ENCODE measurements at regions not wholly inside any gene's neighbourhood (a gene's known extent, or its start where the extent isn't known, plus 50 kb on each side); places are given as distances from the start of the nearest gene placed in this dataset.

- Histone ChIP-seq H3K9me3 (ENCODE audit: control insufficient read depth in 1 of 2, insufficient read depth in 1 of 2, low read length in 2 of 2) (no peaks in the 10 kb centered on the region), H3K4me1 (ENCODE audit: insufficient read depth, low read length) (no peaks in the 10 kb centered on the region), H3K36me3 (ENCODE audit: insufficient read depth, low read length) (no peaks in the 10 kb centered on the region), H3K4me3 (ENCODE audit: low read length) (no peak overlapping the region), H3K27me3 (ENCODE audit: control insufficient read depth in 1 of 2, insufficient read depth in 2 of 2, low read length in 2 of 2) (peaks cover 19 to 36% of the 10 kb centered on the region in 2 experiments), H3K27ac (ENCODE audit: low read depth in 1 of 2, low read length in 2 of 2) (no peak overlapping the region)
- intact Hi-C loops (cut with DNase I, micrococcal nuclease): no loop called here
- DNase-seq: no peak
- CTCF ChIA-PET: no interaction called here
- H3K27me3 Mint-ChIP-seq: peaks cover 29% of the 10 kb centered on the region
- TF ChIP-seq CTCF (IDR thresholded peaks at IDR 0.05): no peak
- no peaks in the 10 kb centered on the region for H3K4me1 Mint-ChIP-seq (ENCODE audit: low read depth)
- no peak for ATAC-seq (ENCODE audit: poor library complexity)
- POLR2A ChIA-PET: no interaction called here
- no peaks in the 10 kb centered on the region for H3K9me3 Mint-ChIP-seq
- H3K27ac Mint-ChIP-seq: no peak overlapping the region
- no peaks in the 10 kb centered on the region for H3K36me3 Mint-ChIP-seq (ENCODE audit: low read depth)
- no peak overlapping the region for H3K4me3 Mint-ChIP-seq
Observed at GRCh38 chr14:95979339-95980042, 59.7 kb upstream of the C14orf132 start.

- H3K27ac Mint-ChIP-seq: no peak overlapping the region
- H3K27me3 ChIP-seq (ENCODE audit: control insufficient read depth in 1 of 2, insufficient read depth in 2 of 2, low read length in 2 of 2): peaks cover 19 to 36% of the 10 kb centered on the region in 2 experiments
- H3K9me3 Mint-ChIP-seq: no peaks in the 10 kb centered on the region
- no peaks in the 10 kb centered on the region for H3K4me1 ChIP-seq (ENCODE audit: insufficient read depth, low read length)
- H3K36me3 Mint-ChIP-seq (ENCODE audit: low read depth): no peaks in the 10 kb centered on the region
- no peaks in the 10 kb centered on the region for H3K9me3 ChIP-seq (ENCODE audit: control insufficient read depth in 1 of 2, insufficient read depth in 1 of 2, low read length in 2 of 2)
- no peaks in the 10 kb centered on the region for H3K4me1 Mint-ChIP-seq (ENCODE audit: low read depth)
- no peak overlapping the region for H3K27ac ChIP-seq (ENCODE audit: low read depth in 1 of 2, low read length in 2 of 2)
- ATAC-seq (ENCODE audit: poor library complexity) (no peak), DNase-seq (no peak)
- H3K4me3 Mint-ChIP-seq: no peak overlapping the region
- H3K36me3 ChIP-seq (ENCODE audit: insufficient read depth, low read length): no peaks in the 10 kb centered on the region
- TF ChIP-seq CTCF (IDR thresholded peaks at IDR 0.05): no peak
- H3K27me3 Mint-ChIP-seq: peaks cover 35% of the 10 kb centered on the region
- POLR2A ChIA-PET: no interaction called here
- intact Hi-C loops (cut with DNase I, micrococcal nuclease): no loop called here
- no peak overlapping the region for H3K4me3 ChIP-seq (ENCODE audit: low read length)
- CTCF ChIA-PET: no interaction called here
Observed at GRCh38 chr14:95980402-95980801, 58.8 kb upstream of the C14orf132 start.

DNA sequence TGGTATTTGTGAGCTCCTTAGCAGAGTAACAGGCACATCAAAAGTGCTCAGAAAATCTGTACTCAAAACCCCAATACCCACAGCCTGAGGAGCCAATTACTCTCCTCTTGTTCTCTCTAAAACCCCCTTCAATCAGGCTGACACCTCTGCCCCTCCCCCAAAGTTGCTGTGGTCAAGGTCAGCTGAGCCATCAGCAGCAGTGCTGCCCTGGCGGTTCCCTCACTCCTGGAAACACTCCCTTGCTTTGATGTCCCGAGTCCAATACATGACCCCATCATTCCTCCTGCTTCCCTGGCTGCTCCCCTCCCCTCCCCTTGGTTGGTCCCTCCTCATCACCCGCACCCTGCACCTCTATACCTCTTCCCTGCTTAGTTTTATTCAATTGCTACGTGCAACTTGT, 57.2 kb upstream of the C14orf132 start:
- Histone ChIP-seq H3K4me3 (ENCODE audit: low read length) (no peak overlapping the region), H3K27me3 (ENCODE audit: control insufficient read depth in 1 of 2, insufficient read depth in 2 of 2, low read length in 2 of 2) (peaks cover 19 to 32% of the 10 kb centered on the region in 2 experiments), H3K4me1 (ENCODE audit: insufficient read depth, low read length) (no peaks in the 10 kb centered on the region), H3K27ac (ENCODE audit: low read depth in 1 of 2, low read length in 2 of 2) (no peak overlapping the region), H3K9me3 (ENCODE audit: control insufficient read depth in 1 of 2, insufficient read depth in 1 of 2, low read length in 2 of 2) (no peaks in the 10 kb centered on the region), H3K36me3 (ENCODE audit: insufficient read depth, low read length) (no peaks in the 10 kb centered on the region)
- Mint-ChIP-seq H3K9me3 (no peaks in the 10 kb centered on the region), H3K27ac (no peak overlapping the region), H3K27me3 (peaks cover 35% of the 10 kb centered on the region), H3K4me1 (ENCODE audit: low read depth) (no peaks in the 10 kb centered on the region), H3K4me3 (no peak overlapping the region), H3K36me3 (ENCODE audit: low read depth) (no peaks in the 10 kb centered on the region)
- ATAC-seq (ENCODE audit: poor library complexity): no peak
- intact Hi-C loops (cut with DNase I, micrococcal nuclease): no loop called here
- TF ChIP-seq CTCF (IDR thresholded peaks at IDR 0.05): no peak
- ChIA-PET POLR2A (no interaction called here), CTCF (no interaction called here)
- DNase-seq: no peak
